ENCODE measurements at regions not wholly inside any gene's neighbourhood (a gene's known extent, or its start where the extent isn't known, plus 50 kb on each side); places are given as distances from the start of the nearest gene placed in this dataset.

DNA sequence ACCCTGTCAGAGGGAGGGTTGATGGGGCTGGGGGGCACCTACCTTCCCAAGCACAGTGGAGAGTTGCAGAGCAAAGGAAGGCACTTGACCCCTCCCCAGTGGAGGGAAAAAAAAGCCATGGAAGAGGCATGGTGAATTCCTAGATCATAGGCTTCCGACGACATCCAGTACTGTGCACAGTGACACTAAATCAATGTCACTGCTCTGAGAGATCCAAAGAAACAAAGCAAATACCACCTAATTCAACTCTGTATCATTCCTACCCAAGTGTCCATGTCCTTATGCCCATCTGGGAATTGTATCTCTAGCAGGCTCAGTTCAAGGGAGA lies 344.2 kb upstream of the NCAM1 start:
- intact Hi-C loops (cut with DNase I) = no loop called here
- Histone ChIP-seq H3K4me3 (no peak overlapping the region), H3K36me3 (no peaks in the 10 kb centered on the region), H3K4me1 (peaks cover 0 to 17% (median 9%) of the 10 kb centered on the region in 12 donors), H3K27ac (no peak overlapping the region), H3K9me3 (no peaks in the 10 kb centered on the region), H3K27me3 (no peaks in the 10 kb centered on the region)
- TF ChIP-seq, protein P1, sequence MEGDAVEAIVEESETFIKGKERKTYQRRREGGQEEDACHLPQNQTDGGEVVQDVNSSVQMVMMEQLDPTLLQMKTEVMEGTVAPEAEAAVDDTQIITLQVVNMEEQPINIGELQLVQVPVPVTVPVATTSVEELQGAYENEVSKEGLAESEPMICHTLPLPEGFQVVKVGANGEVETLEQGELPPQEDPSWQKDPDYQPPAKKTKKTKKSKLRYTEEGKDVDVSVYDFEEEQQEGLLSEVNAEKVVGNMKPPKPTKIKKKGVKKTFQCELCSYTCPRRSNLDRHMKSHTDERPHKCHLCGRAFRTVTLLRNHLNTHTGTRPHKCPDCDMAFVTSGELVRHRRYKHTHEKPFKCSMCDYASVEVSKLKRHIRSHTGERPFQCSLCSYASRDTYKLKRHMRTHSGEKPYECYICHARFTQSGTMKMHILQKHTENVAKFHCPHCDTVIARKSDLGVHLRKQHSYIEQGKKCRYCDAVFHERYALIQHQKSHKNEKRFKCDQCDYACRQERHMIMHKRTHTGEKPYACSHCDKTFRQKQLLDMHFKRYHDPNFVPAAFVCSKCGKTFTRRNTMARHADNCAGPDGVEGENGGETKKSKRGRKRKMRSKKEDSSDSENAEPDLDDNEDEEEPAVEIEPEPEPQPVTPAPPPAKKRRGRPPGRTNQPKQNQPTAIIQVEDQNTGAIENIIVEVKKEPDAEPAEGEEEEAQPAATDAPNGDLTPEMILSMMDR (IDR thresholded peaks at IDR 0.05) = no peak
- no peak for TF ChIP-seq POLR2A (IDR thresholded peaks at IDR 0.05)
- WGBS, 4 donors = 63 to 100% (median 90%) methylated on average over 2 of the region's 2 CpGs
- no peak for DNase-seq
- ATAC-seq = no peak

DNA sequence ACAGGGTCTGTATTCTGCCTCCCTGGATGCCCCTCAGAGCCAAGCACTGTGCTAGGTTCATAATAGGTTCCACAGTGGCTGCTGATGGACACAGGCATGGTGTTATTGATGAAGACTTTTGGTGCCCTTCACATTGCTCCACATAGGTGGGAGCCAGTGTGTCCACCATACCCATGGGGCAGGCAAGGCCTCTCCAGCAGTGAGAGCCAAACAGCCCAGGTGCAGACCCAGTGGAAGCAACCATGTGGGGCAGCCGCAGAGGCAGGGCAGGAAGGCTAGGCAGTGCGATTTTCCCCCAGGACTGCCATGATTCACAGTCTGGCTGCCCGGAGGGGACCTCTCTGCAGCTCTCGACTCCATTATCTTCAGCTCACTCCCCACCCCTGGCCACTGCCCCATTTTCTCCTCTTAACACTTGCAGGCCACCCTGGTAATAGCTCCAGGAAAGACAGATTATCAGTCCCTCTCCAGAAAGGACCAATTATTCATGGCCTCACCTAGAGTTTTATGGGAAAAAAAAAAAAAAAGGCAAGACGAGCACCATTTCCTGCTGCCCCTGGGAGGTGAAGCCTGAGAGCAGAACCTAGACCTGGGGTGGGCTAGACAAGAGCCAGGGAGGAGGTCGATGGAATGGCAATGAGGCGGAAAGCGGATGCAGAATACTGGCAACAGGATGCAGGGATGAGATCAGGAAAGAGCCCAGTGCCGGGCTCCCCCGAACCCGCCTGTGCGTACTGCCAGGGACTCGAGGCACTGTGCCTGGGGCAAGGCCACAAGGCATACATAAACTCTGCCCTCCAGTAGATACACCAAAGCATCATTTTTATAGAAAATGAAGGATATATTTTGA lies 343.0 kb upstream of the NCAM1 start:
- 72 to 80% (median 73%) methylated on average over 13 of the region's 13 CpGs for WGBS, 4 donors
- intact Hi-C loops (cut with DNase I) = no loop called here
- no peaks in the 10 kb centered on the region for H3K9me3 ChIP-seq

DNA sequence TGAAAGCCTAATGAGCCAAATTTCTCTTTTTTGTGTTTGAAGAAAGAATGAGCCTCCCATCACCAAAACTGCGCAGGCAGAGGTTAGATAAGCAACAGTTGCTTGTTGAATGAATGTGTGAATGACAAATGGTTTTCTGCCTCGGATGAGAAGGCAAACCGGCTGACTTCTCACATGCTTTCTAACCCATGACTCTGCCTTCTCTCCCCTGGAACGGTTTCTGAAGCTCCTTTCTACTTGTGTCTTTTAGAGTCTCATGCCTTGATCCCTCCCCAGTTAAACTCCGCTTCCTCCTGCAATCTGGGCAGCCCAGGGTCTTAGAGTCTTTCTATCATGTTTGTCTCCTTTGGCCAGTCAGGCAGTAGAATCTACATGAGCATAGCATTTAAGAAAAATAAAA lies 342.1 kb upstream of the NCAM1 start:
- Histone ChIP-seq H3K27ac (no peak overlapping the region), H3K9me3 (no peaks in the 10 kb centered on the region), H3K4me3 (no peak overlapping the region), H3K4me1 (no peaks in the 10 kb centered on the region), H3K27me3 (no peaks in the 10 kb centered on the region), H3K36me3 (no peaks in the 10 kb centered on the region)
- WGBS, 4 donors = 80 to 88% (median 85%) methylated on average over 5 of the region's 5 CpGs
- no peak for TF ChIP-seq POLR2A (IDR thresholded peaks at IDR 0.05)
- TF ChIP-seq, protein P1 (IDR thresholded peaks at IDR 0.05) = no peak
- no peak for DNase-seq
- no peak for ATAC-seq
- intact Hi-C loops (cut with DNase I) = no loop called here

More for the DNA sequence above, 343.0 kb upstream of the NCAM1 start:
- DNase-seq (no peak), ATAC-seq (no peak)
- Histone ChIP-seq H3K27ac (no peak overlapping the region), H3K27me3 (no peaks in the 10 kb centered on the region), H3K4me3 (no peak overlapping the region), H3K36me3 (no peaks in the 10 kb centered on the region), H3K4me1 (peaks cover 0 to 6% (median 2%) of the 10 kb centered on the region in 12 donors)
- no peak for TF ChIP-seq POLR2A (IDR thresholded peaks at IDR 0.05)
- TF ChIP-seq, protein P1 (IDR thresholded peaks at IDR 0.05) = no peak

DNA sequence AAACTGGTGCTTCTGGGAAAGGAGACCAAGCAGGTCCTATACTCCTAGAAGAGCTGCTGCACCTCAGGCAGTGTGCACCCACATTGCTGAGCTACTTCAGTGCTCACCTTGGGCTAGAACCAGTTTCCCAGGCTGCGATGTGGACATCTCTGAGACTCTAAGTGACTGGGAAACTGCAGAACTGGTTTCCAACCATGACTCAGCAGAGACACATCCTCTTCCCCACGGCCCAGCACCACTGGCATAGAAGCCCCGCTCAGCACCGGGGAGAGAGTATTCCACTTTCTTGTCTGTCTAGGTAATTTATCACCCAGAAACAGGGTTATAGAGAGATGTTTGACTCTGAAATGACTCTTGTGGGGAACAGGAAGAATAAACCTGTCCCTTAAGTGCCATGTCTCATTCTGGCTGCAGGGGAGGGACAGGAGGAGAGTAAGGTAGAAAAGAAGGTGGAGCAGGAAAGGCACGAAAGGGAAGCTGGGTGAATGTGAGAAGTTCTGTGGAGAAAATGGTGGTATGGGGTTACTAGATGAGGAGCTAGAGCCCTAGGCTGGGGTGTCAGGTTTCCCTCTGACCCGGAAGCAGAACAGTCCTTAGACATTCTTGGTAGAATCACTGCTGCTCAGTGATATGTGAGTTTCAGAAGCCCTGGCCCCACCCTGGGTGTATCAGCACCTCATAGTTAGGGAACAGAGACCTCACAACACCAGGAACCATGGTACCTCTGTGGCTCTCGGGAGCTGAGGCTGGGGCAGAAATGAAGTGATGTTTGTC lies 340.4 kb upstream of the NCAM1 start:
- no peak overlapping the region for H3K4me3 ChIP-seq
- ATAC-seq = no peak
- intact Hi-C loops (cut with DNase I) = no loop called here

More for the DNA sequence above, 340.4 kb upstream of the NCAM1 start:
- no peak for DNase-seq
- H3K27me3 ChIP-seq = no peaks in the 10 kb centered on the region
- 79 to 87% (median 80%) methylated on average over 7 of the region's 7 CpGs for WGBS, 4 donors
- no peaks in the 10 kb centered on the region for H3K36me3 ChIP-seq
- H3K9me3 ChIP-seq = no peaks in the 10 kb centered on the region
- no peak overlapping the region for H3K27ac ChIP-seq
- H3K4me1 ChIP-seq = no peaks in the 10 kb centered on the region
- TF ChIP-seq, protein P1 (IDR thresholded peaks at IDR 0.05) = no peak
- no peak for TF ChIP-seq POLR2A (IDR thresholded peaks at IDR 0.05)
